ENCODE measurements at regions not wholly inside any gene's neighbourhood (a gene's known extent, or its start where the extent isn't known, plus 50 kb on each side); places are given as distances from the start of the nearest gene placed in this dataset.

DNA sequence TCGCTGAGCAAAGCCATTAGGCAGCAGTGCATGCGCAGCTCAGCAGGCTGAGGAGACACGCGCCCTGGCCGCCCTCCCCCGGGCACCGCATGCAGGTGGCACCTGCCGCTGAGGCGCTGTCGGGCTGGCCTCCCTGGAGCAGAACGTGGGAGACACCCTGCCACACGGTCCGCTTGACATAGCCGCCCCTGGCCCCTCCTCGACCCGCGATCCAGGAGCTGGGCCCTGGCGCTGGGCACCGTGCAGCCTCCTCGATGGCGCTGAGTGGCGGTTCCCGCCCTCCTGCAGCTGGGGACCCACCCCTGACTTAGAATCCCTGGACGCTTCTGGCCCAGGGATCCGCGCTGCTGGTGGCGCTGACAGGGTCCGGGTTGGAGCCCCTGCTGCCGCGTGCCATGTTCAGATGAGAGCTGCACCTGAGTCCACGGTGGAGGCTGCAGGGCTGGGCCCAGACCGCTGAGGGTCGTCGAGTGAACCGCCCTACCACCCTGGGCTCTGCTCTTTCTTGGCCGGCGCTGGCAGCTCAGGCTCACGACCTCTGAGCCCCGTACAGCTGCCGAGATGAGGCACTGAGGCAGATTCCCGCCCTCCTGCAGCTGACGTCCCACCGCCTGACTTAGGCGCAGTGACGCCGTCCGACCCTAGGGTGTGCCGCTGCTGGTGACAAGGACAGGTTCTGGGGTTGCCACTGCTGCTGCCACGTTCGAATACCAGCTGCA is 116.8 kb downstream of the OR13A1 start:
- TF ChIP-seq, protein P1, sequence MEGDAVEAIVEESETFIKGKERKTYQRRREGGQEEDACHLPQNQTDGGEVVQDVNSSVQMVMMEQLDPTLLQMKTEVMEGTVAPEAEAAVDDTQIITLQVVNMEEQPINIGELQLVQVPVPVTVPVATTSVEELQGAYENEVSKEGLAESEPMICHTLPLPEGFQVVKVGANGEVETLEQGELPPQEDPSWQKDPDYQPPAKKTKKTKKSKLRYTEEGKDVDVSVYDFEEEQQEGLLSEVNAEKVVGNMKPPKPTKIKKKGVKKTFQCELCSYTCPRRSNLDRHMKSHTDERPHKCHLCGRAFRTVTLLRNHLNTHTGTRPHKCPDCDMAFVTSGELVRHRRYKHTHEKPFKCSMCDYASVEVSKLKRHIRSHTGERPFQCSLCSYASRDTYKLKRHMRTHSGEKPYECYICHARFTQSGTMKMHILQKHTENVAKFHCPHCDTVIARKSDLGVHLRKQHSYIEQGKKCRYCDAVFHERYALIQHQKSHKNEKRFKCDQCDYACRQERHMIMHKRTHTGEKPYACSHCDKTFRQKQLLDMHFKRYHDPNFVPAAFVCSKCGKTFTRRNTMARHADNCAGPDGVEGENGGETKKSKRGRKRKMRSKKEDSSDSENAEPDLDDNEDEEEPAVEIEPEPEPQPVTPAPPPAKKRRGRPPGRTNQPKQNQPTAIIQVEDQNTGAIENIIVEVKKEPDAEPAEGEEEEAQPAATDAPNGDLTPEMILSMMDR (IDR thresholded peaks at IDR 0.05): no peak
- TF ChIP-seq POLR2A (IDR thresholded peaks at IDR 0.05) (no peak), POLR2AphosphoS5 (IDR thresholded peaks at IDR 0.05) (no peak)

Data from sigmoid colon (tissue), 4 donors.